ENCODE measurements at regions not wholly inside any gene's neighbourhood (a gene's known extent, or its start where the extent isn't known, plus 50 kb on each side); places are given as distances from the start of the nearest gene placed in this dataset.

DNA sequence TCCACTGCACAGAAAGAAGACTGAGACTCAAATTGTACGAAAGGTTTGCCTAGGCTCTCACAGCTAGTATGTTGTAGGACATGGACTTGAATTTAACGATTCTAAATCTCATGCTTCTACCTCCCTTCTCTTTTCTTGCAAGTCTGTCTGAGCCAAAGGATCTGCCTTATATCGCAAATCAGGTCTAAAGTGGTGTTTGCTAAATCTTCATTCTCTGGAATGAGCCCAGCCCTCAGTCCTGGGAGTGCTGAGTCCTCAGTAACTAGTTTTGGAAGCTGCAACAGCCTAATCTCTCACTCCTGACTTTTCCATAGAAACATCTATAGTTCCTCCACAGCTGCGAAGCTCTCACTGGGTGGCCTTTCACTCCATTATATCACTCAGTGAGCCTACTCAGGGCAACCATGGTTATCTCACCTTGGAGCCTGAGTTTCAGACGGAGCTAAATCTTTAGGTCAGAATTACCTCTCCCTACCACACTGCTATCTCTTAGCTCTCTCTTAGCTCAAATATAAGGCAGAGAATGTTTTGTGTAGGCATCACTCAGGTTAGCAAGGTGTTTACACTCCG, 575.5 kb upstream of the C16orf82 start:
- TF ChIP-seq, protein P1, sequence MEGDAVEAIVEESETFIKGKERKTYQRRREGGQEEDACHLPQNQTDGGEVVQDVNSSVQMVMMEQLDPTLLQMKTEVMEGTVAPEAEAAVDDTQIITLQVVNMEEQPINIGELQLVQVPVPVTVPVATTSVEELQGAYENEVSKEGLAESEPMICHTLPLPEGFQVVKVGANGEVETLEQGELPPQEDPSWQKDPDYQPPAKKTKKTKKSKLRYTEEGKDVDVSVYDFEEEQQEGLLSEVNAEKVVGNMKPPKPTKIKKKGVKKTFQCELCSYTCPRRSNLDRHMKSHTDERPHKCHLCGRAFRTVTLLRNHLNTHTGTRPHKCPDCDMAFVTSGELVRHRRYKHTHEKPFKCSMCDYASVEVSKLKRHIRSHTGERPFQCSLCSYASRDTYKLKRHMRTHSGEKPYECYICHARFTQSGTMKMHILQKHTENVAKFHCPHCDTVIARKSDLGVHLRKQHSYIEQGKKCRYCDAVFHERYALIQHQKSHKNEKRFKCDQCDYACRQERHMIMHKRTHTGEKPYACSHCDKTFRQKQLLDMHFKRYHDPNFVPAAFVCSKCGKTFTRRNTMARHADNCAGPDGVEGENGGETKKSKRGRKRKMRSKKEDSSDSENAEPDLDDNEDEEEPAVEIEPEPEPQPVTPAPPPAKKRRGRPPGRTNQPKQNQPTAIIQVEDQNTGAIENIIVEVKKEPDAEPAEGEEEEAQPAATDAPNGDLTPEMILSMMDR (IDR thresholded peaks at IDR 0.05), result no peak
- no peak for TF ChIP-seq POLR2A (IDR thresholded peaks at IDR 0.05)
